ENCODE measurements at regions not wholly inside any gene's neighbourhood (a gene's known extent, or its start where the extent isn't known, plus 50 kb on each side); places are given as distances from the start of the nearest gene placed in this dataset.

DNA sequence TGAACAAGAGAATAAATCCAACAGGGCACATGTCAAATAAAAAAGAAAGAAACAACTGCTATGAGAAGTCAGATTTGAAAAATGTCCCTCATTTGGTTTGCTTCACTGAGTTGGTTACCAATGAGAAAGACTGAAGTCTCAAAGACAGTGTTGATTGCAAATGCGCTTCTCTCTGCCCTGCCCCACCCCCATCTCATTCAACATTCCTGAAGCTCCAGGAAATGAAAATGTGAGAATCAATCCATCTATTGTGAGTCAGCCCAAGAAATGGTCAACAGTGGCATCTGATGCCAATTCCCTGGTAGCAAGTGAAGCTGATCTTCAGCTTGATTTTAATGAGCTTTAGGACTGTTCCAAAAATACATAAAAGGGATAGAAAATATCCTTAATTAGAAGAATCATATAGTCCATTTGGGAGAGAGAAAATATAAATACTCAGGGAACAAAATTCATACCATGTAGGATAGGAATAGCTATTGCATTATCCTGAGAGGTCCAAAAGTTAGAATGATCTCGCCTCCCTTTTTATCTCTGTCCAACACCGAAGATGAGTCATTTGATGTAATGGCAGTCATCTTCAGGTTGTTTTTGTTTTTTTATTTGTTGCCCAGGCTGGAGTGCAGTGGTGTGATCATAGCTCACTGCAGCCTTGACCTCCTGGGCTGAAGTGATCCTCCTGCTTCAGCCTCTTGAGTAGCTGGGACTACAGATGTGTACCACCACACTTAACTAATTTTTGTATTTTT, 200.3 kb upstream of the UMPS start:
- TF ChIP-seq EP300 (IDR thresholded peaks at IDR 0.05) (no peak), POLR2A (IDR thresholded peaks at IDR 0.05) (no peak)
- TF ChIP-seq, protein P1, sequence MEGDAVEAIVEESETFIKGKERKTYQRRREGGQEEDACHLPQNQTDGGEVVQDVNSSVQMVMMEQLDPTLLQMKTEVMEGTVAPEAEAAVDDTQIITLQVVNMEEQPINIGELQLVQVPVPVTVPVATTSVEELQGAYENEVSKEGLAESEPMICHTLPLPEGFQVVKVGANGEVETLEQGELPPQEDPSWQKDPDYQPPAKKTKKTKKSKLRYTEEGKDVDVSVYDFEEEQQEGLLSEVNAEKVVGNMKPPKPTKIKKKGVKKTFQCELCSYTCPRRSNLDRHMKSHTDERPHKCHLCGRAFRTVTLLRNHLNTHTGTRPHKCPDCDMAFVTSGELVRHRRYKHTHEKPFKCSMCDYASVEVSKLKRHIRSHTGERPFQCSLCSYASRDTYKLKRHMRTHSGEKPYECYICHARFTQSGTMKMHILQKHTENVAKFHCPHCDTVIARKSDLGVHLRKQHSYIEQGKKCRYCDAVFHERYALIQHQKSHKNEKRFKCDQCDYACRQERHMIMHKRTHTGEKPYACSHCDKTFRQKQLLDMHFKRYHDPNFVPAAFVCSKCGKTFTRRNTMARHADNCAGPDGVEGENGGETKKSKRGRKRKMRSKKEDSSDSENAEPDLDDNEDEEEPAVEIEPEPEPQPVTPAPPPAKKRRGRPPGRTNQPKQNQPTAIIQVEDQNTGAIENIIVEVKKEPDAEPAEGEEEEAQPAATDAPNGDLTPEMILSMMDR (IDR thresholded peaks at IDR 0.05) = no peak
- Histone ChIP-seq H3K27me3 (no peaks in the 10 kb centered on the region), H3K36me3 (no peaks in the 10 kb centered on the region), H3K27ac (no peak overlapping the region), H3K4me3 (no peak overlapping the region), H3K9me3 (no peaks in the 10 kb centered on the region), H3K4me1 (ENCODE audit: insufficient read depth) (no peaks in the 10 kb centered on the region)
- 83 to 85% (median 84%) methylated on average over 3 of the region's 3 CpGs for WGBS, 3 donors
- no peak for DNase-seq
- intact Hi-C loops (cut with DNase I) = no loop called here

DNA sequence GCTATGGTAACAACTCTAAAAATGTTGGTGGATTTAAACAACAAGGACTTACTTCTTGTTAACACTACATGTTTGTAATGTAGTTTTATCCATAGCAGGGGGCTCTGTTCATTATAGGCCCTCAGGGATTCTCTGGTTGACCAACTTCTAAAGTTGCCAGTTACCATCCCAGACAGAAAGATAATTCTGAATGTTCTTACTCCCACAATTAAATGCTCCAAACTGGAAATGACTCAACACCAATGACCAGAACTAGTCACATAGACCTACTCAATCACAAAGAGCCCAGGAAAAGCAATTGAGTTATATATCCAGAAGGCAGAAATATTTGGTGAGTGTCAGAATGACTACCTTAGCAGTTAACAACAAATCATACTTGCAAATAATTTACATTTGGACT, 199.3 kb upstream of the UMPS start:
- TF ChIP-seq EP300 (IDR thresholded peaks at IDR 0.05) = no peak
- TF ChIP-seq, protein P1 (IDR thresholded peaks at IDR 0.05) = no peak
- TF ChIP-seq POLR2A (IDR thresholded peaks at IDR 0.05) = no peak
- Histone ChIP-seq H3K9me3 (no peaks in the 10 kb centered on the region), H3K27me3 (no peaks in the 10 kb centered on the region), H3K36me3 (no peaks in the 10 kb centered on the region), H3K27ac (no peak overlapping the region), H3K4me1 (ENCODE audit: insufficient read depth) (no peaks in the 10 kb centered on the region), H3K4me3 (no peak overlapping the region)
- DNase-seq = no peak
- intact Hi-C loops (cut with DNase I) = no loop called here

DNA sequence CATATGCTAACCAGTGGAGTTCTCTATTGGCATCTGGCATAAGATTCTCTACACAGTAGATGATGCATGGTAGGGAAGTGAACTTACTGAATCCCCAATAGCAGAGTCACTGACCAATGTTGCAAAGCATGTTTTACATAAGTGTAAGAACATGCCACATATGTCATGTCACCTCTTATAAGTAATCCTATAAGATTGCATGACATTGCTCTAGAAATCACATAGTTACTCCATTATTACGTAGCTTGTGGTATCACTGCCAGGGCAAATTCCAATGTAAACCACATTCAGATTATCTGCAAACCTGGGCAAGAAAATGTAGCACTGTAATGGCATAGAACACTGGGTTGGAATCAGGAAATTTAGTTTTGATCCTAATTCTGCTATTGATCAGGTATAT, 198.2 kb upstream of the UMPS start:
- Histone ChIP-seq H3K36me3 (no peaks in the 10 kb centered on the region), H3K27ac (no peak overlapping the region), H3K27me3 (no peaks in the 10 kb centered on the region), H3K9me3 (no peaks in the 10 kb centered on the region), H3K4me3 (no peak overlapping the region), H3K4me1 (ENCODE audit: insufficient read depth) (no peaks in the 10 kb centered on the region)
- WGBS, 3 donors = 93 to 100% (median 95%) methylated on average over 1 of the region's 1 CpG
- TF ChIP-seq POLR2A (IDR thresholded peaks at IDR 0.05) (no peak), EP300 (IDR thresholded peaks at IDR 0.05) (no peak)
- TF ChIP-seq, protein P1 (IDR thresholded peaks at IDR 0.05) = no peak
- DNase-seq = no peak
- intact Hi-C loops (cut with DNase I) = no loop called here

DNA sequence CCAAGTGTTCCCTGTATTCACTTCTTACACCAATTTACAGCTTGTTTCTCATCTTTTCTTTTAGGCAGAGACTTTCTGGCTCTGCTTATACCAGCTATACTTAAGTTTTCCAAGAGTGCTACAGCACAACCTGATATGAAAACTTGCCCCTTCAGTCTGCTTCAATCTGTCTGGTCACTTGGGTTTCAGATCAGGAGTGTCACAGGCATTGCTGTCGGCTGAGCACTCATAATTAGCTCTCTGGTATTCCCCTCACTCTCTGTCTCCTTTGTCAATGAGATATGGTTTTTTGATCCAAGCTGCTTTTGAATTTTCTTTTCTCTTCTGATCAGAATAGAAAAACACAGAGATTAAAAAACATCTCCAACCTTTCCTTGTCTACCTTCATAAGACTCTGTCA, 194.9 kb upstream of the UMPS start:
- 83 to 96% (median 90%) methylated on average over 1 of the region's 1 CpG for WGBS, 3 donors
- Histone ChIP-seq H3K9me3 (no peaks in the 10 kb centered on the region), H3K27me3 (no peaks in the 10 kb centered on the region), H3K27ac (no peak overlapping the region), H3K4me1 (ENCODE audit: insufficient read depth) (no peaks in the 10 kb centered on the region), H3K4me3 (no peak overlapping the region), H3K36me3 (no peaks in the 10 kb centered on the region)
- no peak for DNase-seq
- intact Hi-C loops (cut with DNase I) = no loop called here
- TF ChIP-seq EP300 (IDR thresholded peaks at IDR 0.05) = no peak
- no peak for TF ChIP-seq POLR2A (IDR thresholded peaks at IDR 0.05)
- TF ChIP-seq, protein P1 (IDR thresholded peaks at IDR 0.05) = no peak
